Activated naive CD8-positive, alpha-beta T cell treated with anti-CD3 and anti-CD28 coated beads, Interleukin-2, amount 10 ng/mL, durations not matched to agents 7 days and 5 days (primary cell): ENCODE measurements at regions not wholly inside any gene's neighbourhood (a gene's known extent, or its start where the extent isn't known, plus 50 kb on each side); places are given as distances from the start of the nearest gene placed in this dataset.

Source experiments
- ATAC-seq: fragments of 150-1000 bp; cut with Tn5 transposase; one replicate; pipeline ENCODE4 v1.10.0; 2021; ENCODE audit warnings: low read depth, moderate library complexity
- POLR2A ChIA-PET: fragments of 350-600 bp; sonication (Branson Sonifier 250); formaldehyde crosslinking; loops from one replicate; lab custom pipeline; 2021; ENCODE audit warnings: antibody characterized with exemption; lab: Charles Lee
- DNase-seq: peaks from one replicate; pipeline ENCODE4 v3.0.0; 2021
- H3K27ac Mint-ChIP-seq: one replicate; pipeline ENCODE4 v1.8.0; 2022; ENCODE audit warnings: mild to moderate bottlenecking, mixed read lengths
- H3K27me3 Mint-ChIP-seq: one replicate; pipeline ENCODE4 v1.8.0; 2022; ENCODE audit warnings: mild to moderate bottlenecking, moderate library complexity, mixed read lengths
- H3K36me3 Mint-ChIP-seq: one replicate; pipeline ENCODE4 v1.8.0; 2021; ENCODE audit warnings: mild to moderate bottlenecking, mixed read lengths
- H3K4me1 Mint-ChIP-seq: one replicate; pipeline ENCODE4 v1.8.0; 2021; ENCODE audit warnings: mixed read lengths
- H3K4me3 Mint-ChIP-seq: one replicate; pipeline ENCODE4 v1.8.0; 2022; ENCODE audit warnings: mild to moderate bottlenecking, moderate library complexity, mixed read lengths
- H3K9me3 Mint-ChIP-seq: one replicate; pipeline ENCODE4 v1.8.0; 2021; ENCODE audit warnings: mixed read lengths

GRCh38 chr12:93019975-93020630 is 91.0 kb upstream of the EEA1 start:
- H3K27me3 Mint-ChIP-seq, result no peaks in the 10 kb centered on the region
- DNase-seq (no peak), ATAC-seq (no peak)
- POLR2A ChIA-PET, result no interaction called here
- H3K36me3 Mint-ChIP-seq, result no peaks in the 10 kb centered on the region
- H3K4me3 Mint-ChIP-seq, result no peak overlapping the region
- no peaks in the 10 kb centered on the region for H3K4me1 Mint-ChIP-seq
- no peaks in the 10 kb centered on the region for H3K9me3 Mint-ChIP-seq
- no peak overlapping the region for H3K27ac Mint-ChIP-seq

GRCh38 chr12:93020631-93021597 is 91.8 kb upstream of the EEA1 start:
- ATAC-seq (no peak), DNase-seq (no peak)
- no peaks in the 10 kb centered on the region for H3K36me3 Mint-ChIP-seq
- no peak overlapping the region for H3K4me3 Mint-ChIP-seq
- H3K27ac Mint-ChIP-seq, result no peak overlapping the region
- POLR2A ChIA-PET, result no interaction called here
- H3K4me1 Mint-ChIP-seq, result no peaks in the 10 kb centered on the region
- H3K27me3 Mint-ChIP-seq, result no peaks in the 10 kb centered on the region
- H3K9me3 Mint-ChIP-seq, result no peaks in the 10 kb centered on the region

- H3K27me3 Mint-ChIP-seq, result peaks cover 2% of the 10 kb centered on the region
- no peaks in the 10 kb centered on the region for H3K4me1 Mint-ChIP-seq
- H3K4me3 Mint-ChIP-seq, result no peak overlapping the region
- no peaks in the 10 kb centered on the region for H3K36me3 Mint-ChIP-seq
- ATAC-seq, result no peak
- H3K27ac Mint-ChIP-seq, result no peak overlapping the region
- POLR2A ChIA-PET, result no interaction called here
- DNase-seq, result no peak
- H3K9me3 Mint-ChIP-seq, result no peaks in the 10 kb centered on the region
These were observed 93.7 kb upstream of the EEA1 start for GRCh38 chr12:93022603-93023340.

GRCh38 chr12:93025145-93026103 is 96.3 kb upstream of the EEA1 start:
- DNase-seq (no peak), ATAC-seq (peak; percentile 72)
- H3K36me3 Mint-ChIP-seq, result no peaks in the 10 kb centered on the region
- H3K4me3 Mint-ChIP-seq, result no peak overlapping the region
- no peak overlapping the region for H3K27ac Mint-ChIP-seq
- no peaks in the 10 kb centered on the region for H3K4me1 Mint-ChIP-seq
- POLR2A ChIA-PET, result no interaction called here
- no peaks in the 10 kb centered on the region for H3K9me3 Mint-ChIP-seq
- peaks cover 6% of the 10 kb centered on the region for H3K27me3 Mint-ChIP-seq

GRCh38 chr12:93027041-93027440 is 97.9 kb upstream of the EEA1 start:
- POLR2A ChIA-PET, result no interaction called here
- Mint-ChIP-seq H3K27me3 (peaks cover 6% of the 10 kb centered on the region), H3K4me3 (no peak overlapping the region), H3K9me3 (no peaks in the 10 kb centered on the region), H3K27ac (no peak overlapping the region), H3K4me1 (peaks cover 1% of the 10 kb centered on the region), H3K36me3 (peaks cover 2% of the 10 kb centered on the region)
- no peak for ATAC-seq
- no peak for DNase-seq

- DNase-seq (no peak), ATAC-seq (no peak)
- Mint-ChIP-seq H3K4me1 (peaks cover 2% of the 10 kb centered on the region), H3K36me3 (peaks cover 2% of the 10 kb centered on the region), H3K9me3 (no peaks in the 10 kb centered on the region), H3K27ac (no peak overlapping the region), H3K4me3 (no peak overlapping the region), H3K27me3 (peaks cover 11% of the 10 kb centered on the region)
- POLR2A ChIA-PET, result no interaction called here
These were observed 100.0 kb upstream of the EEA1 start for GRCh38 chr12:93029091-93029490.

- ATAC-seq, result no peak
- POLR2A ChIA-PET, result no interaction called here
These were observed 101.9 kb upstream of the EEA1 start for GRCh38 chr12:93031028-93031427.

GRCh38 chr12:93032758-93033157 is 103.7 kb upstream of the EEA1 start:
- no peak for ATAC-seq
- Mint-ChIP-seq H3K4me1 (peaks cover 2% of the 10 kb centered on the region), H3K27me3 (peaks cover 15% of the 10 kb centered on the region)

More at GRCh38 chr12:93031028-93031427, 101.9 kb upstream of the EEA1 start:
- Mint-ChIP-seq H3K4me1 (peaks cover 2% of the 10 kb centered on the region), H3K36me3 (peaks cover 2% of the 10 kb centered on the region), H3K9me3 (no peaks in the 10 kb centered on the region), H3K27me3 (peaks cover 15% of the 10 kb centered on the region), H3K4me3 (no peak overlapping the region), H3K27ac (no peak overlapping the region)
- DNase-seq, result no peak

GRCh38 chr12:93033948-93034347 is 104.9 kb upstream of the EEA1 start:
- no peak overlapping the region for H3K4me3 Mint-ChIP-seq
- H3K27me3 Mint-ChIP-seq, result peaks cover 11% of the 10 kb centered on the region
- H3K36me3 Mint-ChIP-seq, result peaks cover 2% of the 10 kb centered on the region
- no peak overlapping the region for H3K27ac Mint-ChIP-seq
- POLR2A ChIA-PET, result no interaction called here
- ATAC-seq, result no peak
- H3K9me3 Mint-ChIP-seq, result no peaks in the 10 kb centered on the region
- peaks cover 3% of the 10 kb centered on the region for H3K4me1 Mint-ChIP-seq
- DNase-seq, result no peak

More at GRCh38 chr12:93032758-93033157, 103.7 kb upstream of the EEA1 start:
- DNase-seq, result no peak
- POLR2A ChIA-PET, result no interaction called here
- Mint-ChIP-seq H3K4me3 (no peak overlapping the region), H3K27ac (no peak overlapping the region), H3K9me3 (no peaks in the 10 kb centered on the region), H3K36me3 (peaks cover 2% of the 10 kb centered on the region)

- ATAC-seq (no peak), DNase-seq (no peak)
- Mint-ChIP-seq H3K4me1 (peaks cover 2% of the 10 kb centered on the region), H3K4me3 (no peak overlapping the region), H3K27me3 (peaks cover 11% of the 10 kb centered on the region), H3K36me3 (no peaks in the 10 kb centered on the region), H3K9me3 (no peaks in the 10 kb centered on the region), H3K27ac (no peak overlapping the region)
- POLR2A ChIA-PET, result no interaction called here
These were observed 110.0 kb upstream of the EEA1 start for GRCh38 chr12:93039062-93039461.

- ATAC-seq (no peak), DNase-seq (no peak)
- peaks cover 11% of the 10 kb centered on the region for H3K27me3 Mint-ChIP-seq
- no peak overlapping the region for H3K4me3 Mint-ChIP-seq
- H3K9me3 Mint-ChIP-seq, result no peaks in the 10 kb centered on the region
- no peak overlapping the region for H3K27ac Mint-ChIP-seq
- peaks cover 2% of the 10 kb centered on the region for H3K4me1 Mint-ChIP-seq
- H3K36me3 Mint-ChIP-seq, result no peaks in the 10 kb centered on the region
- POLR2A ChIA-PET, result no interaction called here
These were observed 110.8 kb upstream of the EEA1 start for GRCh38 chr12:93039930-93040329.

GRCh38 chr12:93040367-93040766 is 111.3 kb upstream of the EEA1 start:
- Mint-ChIP-seq H3K36me3 (no peaks in the 10 kb centered on the region), H3K9me3 (no peaks in the 10 kb centered on the region), H3K27me3 (peaks cover 11% of the 10 kb centered on the region), H3K27ac (no peak overlapping the region), H3K4me1 (peaks cover 2% of the 10 kb centered on the region), H3K4me3 (no peak overlapping the region)
- POLR2A ChIA-PET, result no interaction called here
- no peak for DNase-seq
- ATAC-seq, result no peak
